ENCODE measurements at regions not wholly inside any gene's neighbourhood (a gene's known extent, or its start where the extent isn't known, plus 50 kb on each side); places are given as distances from the start of the nearest gene placed in this dataset.
"Not testable (repeated sequence)": the region's sequence is repeated elsewhere in the genome, so short reads cannot be mapped to it uniquely, and the experiment has no call there.

DNA sequence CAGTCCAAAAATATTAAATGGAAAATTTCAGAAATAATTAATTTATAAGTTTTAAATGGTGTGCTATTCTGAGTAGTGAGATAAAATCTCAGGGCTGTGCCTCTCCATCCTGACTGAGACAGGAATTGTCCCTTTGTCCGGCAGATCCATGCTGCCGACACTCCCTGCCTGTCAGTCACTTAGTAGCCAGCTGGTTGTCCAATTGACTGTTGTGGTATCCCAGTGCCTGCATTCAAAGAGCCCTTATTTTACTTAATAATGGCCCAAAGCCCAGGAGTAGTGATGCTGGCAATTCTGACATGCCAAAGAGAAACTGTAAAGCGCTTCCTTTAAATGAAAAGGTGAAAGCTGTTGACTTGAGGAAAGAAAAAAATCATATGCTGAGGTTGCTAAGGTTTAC is 157.5 kb downstream of the ENC1 start:
- Mint-ChIP-seq H3K36me3 (ENCODE audit: low read depth) (no peaks in the 10 kb centered on the region), H3K4me3 (no peak overlapping the region), H3K27me3 (peaks cover 2% of the 10 kb centered on the region), H3K27ac (no peak overlapping the region), H3K4me1 (peaks cover 4% of the 10 kb centered on the region), H3K9me3 (no peaks in the 10 kb centered on the region)
- DNase-seq: no peak
- ChIA-PET POLR2A (no interaction called here), CTCF (no interaction called here)
- no peak for ATAC-seq (ENCODE audit: low read depth)
- intact Hi-C loops (cut with micrococcal nuclease): no loop called here
- TF ChIP-seq, protein P1, sequence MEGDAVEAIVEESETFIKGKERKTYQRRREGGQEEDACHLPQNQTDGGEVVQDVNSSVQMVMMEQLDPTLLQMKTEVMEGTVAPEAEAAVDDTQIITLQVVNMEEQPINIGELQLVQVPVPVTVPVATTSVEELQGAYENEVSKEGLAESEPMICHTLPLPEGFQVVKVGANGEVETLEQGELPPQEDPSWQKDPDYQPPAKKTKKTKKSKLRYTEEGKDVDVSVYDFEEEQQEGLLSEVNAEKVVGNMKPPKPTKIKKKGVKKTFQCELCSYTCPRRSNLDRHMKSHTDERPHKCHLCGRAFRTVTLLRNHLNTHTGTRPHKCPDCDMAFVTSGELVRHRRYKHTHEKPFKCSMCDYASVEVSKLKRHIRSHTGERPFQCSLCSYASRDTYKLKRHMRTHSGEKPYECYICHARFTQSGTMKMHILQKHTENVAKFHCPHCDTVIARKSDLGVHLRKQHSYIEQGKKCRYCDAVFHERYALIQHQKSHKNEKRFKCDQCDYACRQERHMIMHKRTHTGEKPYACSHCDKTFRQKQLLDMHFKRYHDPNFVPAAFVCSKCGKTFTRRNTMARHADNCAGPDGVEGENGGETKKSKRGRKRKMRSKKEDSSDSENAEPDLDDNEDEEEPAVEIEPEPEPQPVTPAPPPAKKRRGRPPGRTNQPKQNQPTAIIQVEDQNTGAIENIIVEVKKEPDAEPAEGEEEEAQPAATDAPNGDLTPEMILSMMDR (IDR thresholded peaks at IDR 0.05): no peak

DNA sequence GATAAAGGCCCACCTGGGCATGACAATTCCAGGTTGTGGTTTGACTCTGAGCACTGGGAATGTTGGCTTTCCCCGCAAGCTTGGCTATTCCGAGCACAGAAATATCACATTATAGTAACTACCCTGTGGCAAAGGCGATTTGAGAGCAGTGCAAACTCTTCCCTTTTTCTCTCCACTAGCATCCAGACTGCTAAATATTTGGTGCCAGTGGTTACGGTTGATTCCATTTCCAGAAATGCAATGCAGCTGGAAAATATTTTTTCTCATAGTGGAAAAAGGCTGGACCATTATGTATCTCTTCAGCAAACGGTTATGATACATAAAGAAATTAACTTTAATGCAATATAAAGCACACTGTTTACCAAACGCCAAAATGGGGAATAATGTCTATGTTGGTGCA is 158.0 kb downstream of the ENC1 start:
- ATAC-seq (ENCODE audit: low read depth): no peak

DNA sequence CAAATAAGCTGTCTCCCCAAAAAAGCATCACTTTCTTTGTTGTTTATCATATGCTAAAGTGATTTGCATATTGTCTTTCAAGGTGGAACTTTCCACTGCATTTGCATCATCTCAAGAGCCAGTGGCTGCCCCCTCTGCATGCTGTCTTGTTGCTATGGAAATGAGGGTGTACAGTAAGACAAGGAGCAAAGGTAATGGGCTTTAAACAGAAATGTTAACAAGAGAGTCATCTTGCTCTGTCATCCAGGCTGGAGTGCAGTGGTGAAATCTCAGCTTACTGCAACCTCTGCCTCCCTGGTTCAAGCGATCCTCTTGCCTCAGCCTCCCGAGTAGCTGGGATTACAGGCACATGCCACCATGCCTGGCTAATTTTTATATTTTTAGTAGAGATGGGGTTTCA is 159.2 kb downstream of the ENC1 start:
- H3K9me3 Mint-ChIP-seq; H3K4me1 Mint-ChIP-seq; H3K4me3 Mint-ChIP-seq; H3K27me3 Mint-ChIP-seq; CTCF ChIA-PET; H3K36me3 Mint-ChIP-seq (ENCODE audit: low read depth); DNase-seq; H3K27ac Mint-ChIP-seq; POLR2A ChIA-PET; intact Hi-C loops (cut with micrococcal nuclease); ATAC-seq (ENCODE audit: low read depth): not testable (repeated sequence)

More for the DNA sequence above, 158.0 kb downstream of the ENC1 start:
- ChIA-PET POLR2A (no interaction called here), CTCF (no interaction called here)
- peaks cover 4% of the 10 kb centered on the region for H3K4me1 Mint-ChIP-seq
- no peak overlapping the region for H3K27ac Mint-ChIP-seq
- DNase-seq: no peak
- no peaks in the 10 kb centered on the region for H3K9me3 Mint-ChIP-seq
- intact Hi-C loops (cut with micrococcal nuclease): no loop called here
- H3K4me3 Mint-ChIP-seq: no peak overlapping the region
- H3K27me3 Mint-ChIP-seq: peaks cover 2% of the 10 kb centered on the region
- H3K36me3 Mint-ChIP-seq (ENCODE audit: low read depth): no peaks in the 10 kb centered on the region
- TF ChIP-seq, protein P1 (IDR thresholded peaks at IDR 0.05): no peak

DNA sequence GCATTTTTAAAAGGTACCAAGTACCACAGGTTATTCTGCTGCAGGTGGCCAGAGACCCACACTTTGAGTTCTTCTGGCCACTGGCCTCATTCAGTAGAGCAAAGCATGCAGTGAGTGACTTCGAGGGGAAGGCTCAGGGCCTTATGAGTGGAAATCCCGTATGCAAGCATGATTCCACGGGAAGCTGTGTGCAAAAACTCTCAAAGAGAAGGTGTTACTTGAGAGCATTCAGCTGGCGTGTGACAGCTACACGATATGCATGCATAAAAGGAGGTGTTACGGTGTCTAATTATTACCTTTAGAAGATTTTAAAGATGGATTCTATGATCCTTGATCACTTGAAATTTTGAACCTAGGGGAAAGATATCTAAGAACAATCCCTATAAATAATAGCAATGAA is 160.3 kb downstream of the ENC1 start:
- Mint-ChIP-seq H3K27me3 (peaks cover 5% of the 10 kb centered on the region), H3K4me3 (no peak overlapping the region), H3K4me1 (peaks cover 4% of the 10 kb centered on the region), H3K27ac (no peak overlapping the region), H3K9me3 (no peaks in the 10 kb centered on the region), H3K36me3 (ENCODE audit: low read depth) (no peaks in the 10 kb centered on the region)
- ChIA-PET CTCF (no interaction called here), POLR2A (no interaction called here)
- TF ChIP-seq, protein P1 (IDR thresholded peaks at IDR 0.05): no peak
- DNase-seq (no peak), ATAC-seq (ENCODE audit: low read depth) (no peak)
- intact Hi-C loops (cut with micrococcal nuclease): no loop called here

DNA sequence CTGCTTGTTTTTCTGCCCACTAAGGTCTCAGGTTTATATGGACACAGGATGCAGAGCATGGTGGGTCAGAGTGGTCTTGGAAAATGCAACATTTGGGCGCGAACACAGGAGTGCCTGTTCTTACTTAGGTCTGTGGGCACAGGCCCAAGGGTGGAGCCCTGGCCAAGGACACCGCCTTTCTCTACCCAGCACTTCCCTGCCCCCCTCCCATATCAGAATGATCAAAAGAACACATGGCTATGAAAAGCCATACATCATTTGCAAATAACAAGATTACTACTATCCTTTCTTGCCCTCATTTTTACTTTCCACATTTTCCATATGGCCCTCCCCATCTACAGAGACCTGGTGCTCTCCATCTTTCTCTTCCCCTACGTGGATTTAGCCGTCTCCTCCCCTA is 162.2 kb downstream of the ENC1 start:
- H3K27me3 Mint-ChIP-seq: peaks cover 5% of the 10 kb centered on the region
- no peak for DNase-seq
- ChIA-PET CTCF (no interaction called here), POLR2A (no interaction called here)
- peaks cover 4% of the 10 kb centered on the region for H3K4me1 Mint-ChIP-seq
- no peak overlapping the region for H3K4me3 Mint-ChIP-seq
- TF ChIP-seq, protein P1 (IDR thresholded peaks at IDR 0.05): no peak
- no peak for ATAC-seq (ENCODE audit: low read depth)
- intact Hi-C loops (cut with micrococcal nuclease): no loop called here
- H3K9me3 Mint-ChIP-seq: no peaks in the 10 kb centered on the region
- H3K36me3 Mint-ChIP-seq (ENCODE audit: low read depth): no peaks in the 10 kb centered on the region
- no peak overlapping the region for H3K27ac Mint-ChIP-seq

DNA sequence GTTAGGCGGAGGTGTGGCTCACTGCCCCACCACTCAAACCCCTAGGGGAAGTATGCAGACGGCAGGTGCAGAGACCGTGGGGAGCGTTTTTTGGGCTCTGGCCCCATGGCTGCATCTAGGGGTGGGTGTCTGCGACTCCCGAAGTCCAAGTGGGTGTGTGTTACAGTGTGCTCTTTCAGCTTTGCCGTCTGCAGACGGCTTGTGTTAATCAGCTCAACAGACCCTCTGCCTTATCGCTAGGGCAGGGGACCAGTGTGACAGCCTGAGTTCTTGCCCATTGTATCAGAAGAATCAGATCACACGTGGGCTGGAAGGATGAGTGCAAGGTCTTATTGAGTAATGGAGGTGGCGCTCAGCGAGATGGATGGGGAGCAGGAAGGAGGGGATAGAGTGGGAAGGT is 162.8 kb downstream of the ENC1 start:
- CTCF ChIA-PET: no interaction called here
- peaks cover 4% of the 10 kb centered on the region for H3K4me1 Mint-ChIP-seq
- no peak overlapping the region for H3K27ac Mint-ChIP-seq
- H3K36me3 Mint-ChIP-seq (ENCODE audit: low read depth): no peaks in the 10 kb centered on the region
- peaks cover 5% of the 10 kb centered on the region for H3K27me3 Mint-ChIP-seq
- H3K9me3 Mint-ChIP-seq: no peaks in the 10 kb centered on the region
- no peak for DNase-seq
- no peak overlapping the region for H3K4me3 Mint-ChIP-seq
- no peak for ATAC-seq (ENCODE audit: low read depth)
- TF ChIP-seq, protein P1 (IDR thresholded peaks at IDR 0.05): no peak
- intact Hi-C loops (cut with micrococcal nuclease): no loop called here
- POLR2A ChIA-PET: no interaction called here

All from activated B cell treated with CpG ODN at 0.5 μM for 24 hours (primary cell).